Pancreas (tissue), 10 donors: ENCODE measurements at regions not wholly inside any gene's neighbourhood (a gene's known extent, or its start where the extent isn't known, plus 50 kb on each side); places are given as distances from the start of the nearest gene placed in this dataset.

Source experiments
- ATAC-seq, 4 donors: fragments of 200-7000 bp; cut with Tn5 transposase; one replicate each; pipeline versions ENCODE4 v1.8.0 to v1.9.1; 2020; ENCODE audit warnings: mild to moderate bottlenecking in 4 of 4, moderate library complexity in 4 of 4
- DNase-seq, 6 donors: peaks; one replicate each; pipeline ENCODE4 v3.0.0-alpha.2; 2020
- FAIRE-seq: peaks from 2 replicates; lab custom pipeline; 2012; peaks lifted over from hg19 to GRCh38; lab: Jason Lieb, UNC
- H3K27ac ChIP-seq, 4 donors: fragments of 200-600 bp; sonication (generic); 1 replicate in 3 of 4; 2 replicates in 1 of 4; pipeline versions ENCODE4 v1.5.0 to v1.8.0; 2020
- H3K27me3 ChIP-seq, 4 donors: fragments of 200-600 bp; one replicate each; pipeline ENCODE4 v1.8.0; 2021
- H3K36me3 ChIP-seq, 3 donors: fragments of 200-600 bp; sonication (generic) in 1 of 3; one replicate each; pipeline versions ENCODE4 v1.5.0 to v1.8.0; 2020 to 2021
- H3K4me1 ChIP-seq, 3 donors: fragments of 200-600 bp; one replicate each; pipeline ENCODE4 v1.8.0; 2021
- H3K4me3 ChIP-seq, 4 donors: fragments of 200-600 bp; sonication (generic) in 2 of 4; one replicate each; pipeline versions ENCODE4 v1.5.0 to v1.8.0; 2020 to 2021
- H3K9me3 ChIP-seq, 4 donors: fragments of 200-600 bp; one replicate each; pipeline ENCODE4 v1.8.0; 2021
- CTCF ChIP-seq, 4 donors: fragments of 200-600 bp; sonication (generic) in 3 of 4; IDR thresholded peaks; one replicate each; pipeline versions ENCODE4 v1.5.0 to v1.8.0; 2021; ENCODE audit warnings: antibody characterized with exemption in 4 of 4
- WGBS, 2 donors: extraction: QIAGEN DNeasy Blood & Tissue Kit; methylation state at CpG; one replicate each; pipeline ENCODE4 v1.1.7; 2013; 5-methylcytosine and 5-hydroxymethylcytosine counted together
- intact Hi-C, 3 donors: fragments of 100-400 bp; cut with DNase I; formaldehyde crosslinking; loops; one replicate each; pipeline versions ENCODE4 v1.11.1 to v1.14.2; 2022
- donor health status: healthy with polysubstance abuse.
- donor health status: DM: no; HTN: no; CAD: no; lungs with moderate emphysema.
- donor health status: DM: no; HTN: no; CAD: no.
- donor health status: control.
- donor health status: control.
- donor health status: Bipolar disorder and iron deficiency.
- donor health status: DM: yes; HTN: yes; CAD: no.
- donor health status: DM: no; HTN: no; CAD: no.
- donor health status: DM: no; HTN: no; CAD: no.
- donor health status: DM: yes; HTN: yes; CAD: no.

- ATAC-seq (no peak), FAIRE-seq (no peak), DNase-seq (no peak)
- Histone ChIP-seq H3K9me3 (no peaks in the 10 kb centered on the region), H3K36me3 (no peaks in the 10 kb centered on the region), H3K27ac (no peak overlapping the region), H3K27me3 (no peaks in the 10 kb centered on the region), H3K4me1 (no peaks in the 10 kb centered on the region), H3K4me3 (no peak overlapping the region)
- WGBS, 2 donors: 59 to 63% methylated on average over 4 of the region's 4 CpGs
- intact Hi-C loops: no loop called here
- TF ChIP-seq CTCF (IDR thresholded peaks at IDR 0.05): no peak
Measured at GRCh38 chr10:83943920-83944319, 195.4 kb upstream of the GHITM start.

- no peak for TF ChIP-seq CTCF (IDR thresholded peaks at IDR 0.05)
- no peak for FAIRE-seq
- H3K9me3 ChIP-seq: no peaks in the 10 kb centered on the region
- no peak for ATAC-seq
- H3K27ac ChIP-seq: no peak overlapping the region
- H3K4me1 ChIP-seq: no peaks in the 10 kb centered on the region
- intact Hi-C loops: no loop called here
- DNase-seq: no peak
- no peaks in the 10 kb centered on the region for H3K36me3 ChIP-seq
- H3K27me3 ChIP-seq: no peaks in the 10 kb centered on the region
- 56 to 57% methylated on average over 17 of the region's 17 CpGs for WGBS, 2 donors
- no peak overlapping the region for H3K4me3 ChIP-seq
Measured at GRCh38 chr10:83945982-83946718, 193.2 kb upstream of the GHITM start.

- intact Hi-C loops: no loop called here
- Histone ChIP-seq H3K36me3 (no peaks in the 10 kb centered on the region), H3K9me3 (no peaks in the 10 kb centered on the region), H3K27me3 (no peaks in the 10 kb centered on the region), H3K4me3 (no peak overlapping the region), H3K27ac (no peak overlapping the region), H3K4me1 (no peaks in the 10 kb centered on the region)
- DNase-seq (no peak), FAIRE-seq (no peak), ATAC-seq (no peak)
- TF ChIP-seq CTCF (IDR thresholded peaks at IDR 0.05): no peak
- 51 to 55% methylated on average over 1 of the region's 1 CpG for WGBS, 2 donors
Measured at GRCh38 chr10:83952314-83952713, 187.0 kb upstream of the GHITM start.

GRCh38 chr10:83953589-83953988, 185.7 kb upstream of the GHITM start:
- FAIRE-seq: no peak
- WGBS, 2 donors: 53 to 62% methylated on average over 2 of the region's 2 CpGs

More at GRCh38 chr10:83953589-83953988, 185.7 kb upstream of the GHITM start:
- no peak overlapping the region for H3K4me3 ChIP-seq
- no peaks in the 10 kb centered on the region for H3K9me3 ChIP-seq
- intact Hi-C loops: no loop called here
- no peak overlapping the region for H3K27ac ChIP-seq
- ATAC-seq (no peak), DNase-seq (no peak)
- no peaks in the 10 kb centered on the region for H3K27me3 ChIP-seq
- no peaks in the 10 kb centered on the region for H3K36me3 ChIP-seq
- no peaks in the 10 kb centered on the region for H3K4me1 ChIP-seq
- TF ChIP-seq CTCF (IDR thresholded peaks at IDR 0.05): no peak
